PC-3 (cell line): ENCODE measurements at regions not wholly inside any gene's neighbourhood (a gene's known extent, or its start where the extent isn't known, plus 50 kb on each side); places are given as distances from the start of the nearest gene placed in this dataset.
A peak's percentile ranks its signal among the peaks of the same experiment; 100 is the strongest.

Experiments used
- ATAC-seq: fragments of 200-7000 bp; cut with Tn5 transposase; 2 replicates; pipeline ENCODE4 v1.9.1; 2020; ENCODE audit warnings: mild to moderate bottlenecking, moderate library complexity
- BruUV-seq: library from RNA; stranded (reverse); fragments of 400-500 nt; replicated peaks from 2 replicates; lab custom pipeline; 2021; lab: Mats Ljungman, UMichigan
- CTCF ChIA-PET: fragments of 300-600 bp; sonication (Branson Sonifier 250); formaldehyde crosslinking; loops from one replicate; lab custom pipeline; 2022; ENCODE audit warnings: antibody characterized with exemption; lab: Charles Lee
- POLR2A ChIA-PET: fragments of 300-600 bp; sonication (Branson Sonifier 250); formaldehyde crosslinking; loops from one replicate; lab custom pipeline; 2022; ENCODE audit warnings: antibody characterized with exemption; ENCODE audit not compliant: unreplicated experiment; lab: Charles Lee
- DNase-seq: peaks from one replicate; pipeline ENCODE4 v3.0.0-alpha.2; 2015
- H2AFZ ChIP-seq: fragments of 300-600 bp; sonication (generic); 2 replicates; pipeline ENCODE4 v1.6.0; 2016; ENCODE audit warnings: antibody characterized with exemption, low read length
- H3F3A ChIP-seq: fragments of 300-600 bp; sonication (generic); one replicate; pipeline ENCODE4 v1.6.0; 2017; ENCODE audit warnings: antibody characterized with exemption, low read length, control low read depth, mild to moderate bottlenecking; ENCODE audit not compliant: unreplicated experiment
- H3K27ac ChIP-seq: fragments of 300-600 bp; sonication (generic); 2 replicates; pipeline ENCODE4 v1.5.1; 2016; ENCODE audit warnings: mild to moderate bottlenecking, low read length
- H3K27me3 ChIP-seq: fragments of 300-600 bp; sonication (generic); 2 replicates; pipeline ENCODE4 v1.6.1; 2016; ENCODE audit warnings: low read length, mixed read lengths
- H3K36me3 ChIP-seq: fragments of 300-600 bp; sonication (generic); 2 replicates; pipeline ENCODE4 v1.6.1; 2016; ENCODE audit warnings: low read depth, mixed run types, low read length, mixed read lengths
- H3K4me1 ChIP-seq: fragments of 300-600 bp; sonication (generic); 2 replicates; pipeline ENCODE4 v1.5.1; 2016; ENCODE audit warnings: low read length; ENCODE audit not compliant: insufficient read depth
- H3K4me2 ChIP-seq: fragments of 300-600 bp; sonication (generic); 2 replicates; pipeline ENCODE4 v1.6.0; 2016; ENCODE audit warnings: low read length
- H3K4me3 ChIP-seq: fragments of 300-600 bp; sonication (generic); 2 replicates; pipeline ENCODE4 v1.5.1; 2016; ENCODE audit warnings: mild to moderate bottlenecking, low read length, mixed read lengths
- H3K79me2 ChIP-seq: fragments of 300-600 bp; sonication (generic); 2 replicates; pipeline ENCODE4 v1.6.1; 2017; ENCODE audit warnings: low read length, mixed read lengths
- H3K9ac ChIP-seq: fragments of 300-600 bp; sonication (generic); 2 replicates; pipeline ENCODE4 v1.6.0; 2016; ENCODE audit warnings: mild to moderate bottlenecking, low read length
- H3K9me2 ChIP-seq: fragments of 300-600 bp; sonication (generic); replicated peaks from 2 replicates; pipeline ENCODE4 v1.6.1; 2016; ENCODE audit warnings: mixed run types, low read length, mixed read lengths
- H3K9me3 ChIP-seq: fragments of 300-600 bp; sonication (generic); 2 replicates; pipeline ENCODE4 v1.6.1; 2016; ENCODE audit warnings: low read length, mixed read lengths
- H4K20me1 ChIP-seq: fragments of 300-600 bp; sonication (generic); 2 replicates; pipeline ENCODE4 v1.6.1; 2016; ENCODE audit warnings: low read length, mixed read lengths
- CTCF ChIP-seq: fragments of 300-600 bp; sonication (generic); conservative IDR thresholded peaks from 2 replicates; pipeline ENCODE4 v1.5.1; 2017; ENCODE audit warnings: antibody characterized with exemption, low read depth, mild to moderate bottlenecking, low read length
- EZH2 ChIP-seq: fragments of 300-600 bp; sonication (generic); IDR thresholded peaks from one replicate; pipeline ENCODE4 v1.6.1; 2017; ENCODE audit warnings: antibody characterized with exemption, mild to moderate bottlenecking, low read length; ENCODE audit not compliant: unreplicated experiment
- EZH2phosphoT487 ChIP-seq: fragments of 300-600 bp; sonication (generic); IDR thresholded peaks from 2 replicates; pipeline ENCODE4 v1.6.1; 2018; ENCODE audit warnings: mild to moderate bottlenecking, antibody characterized with exemption, low read length, borderline replicate concordance
- intact Hi-C: fragments of 100-400 bp; cut with micrococcal nuclease; formaldehyde crosslinking; loops from 2 replicates; pipeline ENCODE4 v1.9.0; 2023

GRCh38 chr5:102623329-102624065, 124.7 kb upstream of the SLCO6A1 start:
- Histone ChIP-seq H3K27me3 (no peaks in the 10 kb centered on the region), H3K4me1 (peaks cover 51% of the 10 kb centered on the region), H3K4me2 (no peak overlapping the region), H2AFZ (no peak overlapping the region), H3F3A (peaks cover 8% of the 10 kb centered on the region), H3K9ac (no peak overlapping the region), H3K27ac (no peak overlapping the region), H3K79me2 (no peaks in the 10 kb centered on the region), H3K9me3 (no peaks in the 10 kb centered on the region), H4K20me1 (no peaks in the 10 kb centered on the region), H3K36me3 (no peaks in the 10 kb centered on the region), H3K4me3 (no peak overlapping the region), H3K9me2 (no peaks in the 10 kb centered on the region)
- POLR2A ChIA-PET = no interaction called here
- no peak for ATAC-seq
- no peak for TF ChIP-seq CTCF
- TF ChIP-seq EZH2 = no peak
- CTCF ChIA-PET = no interaction called here
- no peak for DNase-seq
- no TSS peak for BruUV-seq
- intact Hi-C loops = no loop called here

DNA sequence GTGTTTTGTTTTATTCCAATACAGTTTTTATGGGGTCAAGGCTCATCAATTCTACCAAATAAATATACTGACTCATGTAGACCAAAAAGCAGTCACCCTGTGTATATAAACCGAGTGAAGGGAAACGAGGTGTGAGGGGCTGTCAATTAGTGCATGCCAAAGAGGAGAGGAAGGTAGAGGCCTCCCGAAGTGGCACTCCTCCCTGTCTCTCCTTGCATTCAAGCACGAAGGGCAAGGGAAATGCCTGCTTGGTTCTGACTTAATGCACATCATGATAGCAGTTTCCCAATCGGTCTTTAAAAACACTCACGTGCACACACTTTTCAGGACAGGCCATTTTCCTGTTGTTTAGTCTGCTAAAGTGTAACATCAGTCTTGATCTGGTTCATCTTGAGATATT, 125.6 kb upstream of the SLCO6A1 start:
- DNase-seq (no peak), ATAC-seq (no peak)
- H3K9ac ChIP-seq = no peak overlapping the region
- H4K20me1 ChIP-seq = no peaks in the 10 kb centered on the region
- no peak overlapping the region for H3K4me2 ChIP-seq
- ChIA-PET POLR2A (no interaction called here), CTCF (no interaction called here)
- H3F3A ChIP-seq = peaks cover 9% of the 10 kb centered on the region
- H3K36me3 ChIP-seq = no peaks in the 10 kb centered on the region
- H3K9me2 ChIP-seq = no peaks in the 10 kb centered on the region
- H3K4me3 ChIP-seq = no peak overlapping the region
- no peak overlapping the region for H3K27ac ChIP-seq
- H3K4me1 ChIP-seq = peaks cover 60% of the 10 kb centered on the region
- intact Hi-C loops = no loop called here
- H3K79me2 ChIP-seq = no peaks in the 10 kb centered on the region
- no peaks in the 10 kb centered on the region for H3K27me3 ChIP-seq
- TF ChIP-seq CTCF (no peak), EZH2 (no peak), EZH2phosphoT487 (no peak)
- no peaks in the 10 kb centered on the region for H3K9me3 ChIP-seq
- 0 out of 2 replicates have a peak overlapping the region, but pooled peaks have one; percentile 2 for H2AFZ ChIP-seq
- BruUV-seq = no TSS peak

- H3K4me3 ChIP-seq = no peak overlapping the region
- POLR2A ChIA-PET = interaction anchor here (0.6 kb wide), 1 partner anchor 17 kb away, joined by 16 read pairs; no protein-coding TSS in a partner anchor
- no TSS peak for BruUV-seq
Measured at GRCh38 chr5:102625468-102625867, 126.7 kb upstream of the SLCO6A1 start.

More at GRCh38 chr5:102625468-102625867, 126.7 kb upstream of the SLCO6A1 start:
- H3K79me2 ChIP-seq = no peaks in the 10 kb centered on the region
- no peak overlapping the region for H2AFZ ChIP-seq
- H3F3A ChIP-seq = peaks cover 9% of the 10 kb centered on the region
- H3K36me3 ChIP-seq = no peaks in the 10 kb centered on the region
- H3K9ac ChIP-seq = no peak overlapping the region
- TF ChIP-seq EZH2 = no peak
- no peak for TF ChIP-seq CTCF
- TF ChIP-seq EZH2phosphoT487 = no peak
- no peaks in the 10 kb centered on the region for H3K9me2 ChIP-seq
- peak overlapping the region; percentile 12 for H3K4me2 ChIP-seq
- H4K20me1 ChIP-seq = no peaks in the 10 kb centered on the region
- no peaks in the 10 kb centered on the region for H3K27me3 ChIP-seq
- no peaks in the 10 kb centered on the region for H3K9me3 ChIP-seq
- no peak for DNase-seq
- CTCF ChIA-PET = interaction anchor here (0.6 kb wide), 1 partner anchor 115 kb away, joined by 3 read pairs; no protein-coding TSS in a partner anchor
- intact Hi-C loops = no loop called here
- H3K27ac ChIP-seq = no peak overlapping the region
- H3K4me1 ChIP-seq = peaks cover 65% of the 10 kb centered on the region
- ATAC-seq = no peak
